Stimulated activated effector memory CD8-positive, alpha-beta T cell treated with anti-CD3 and anti-CD28 coated beads, Interleukin-12 subunit alpha, Interleukin-12 subunit beta, amount 100 ng/mL, for 72 hours (primary cell): ENCODE measurements at regions not wholly inside any gene's neighbourhood (a gene's known extent, or its start where the extent isn't known, plus 50 kb on each side); places are given as distances from the start of the nearest gene placed in this dataset.

Experiments used
- ATAC-seq: fragments of 150-1000 bp; cut with Tn5 transposase; 2 replicates; pipeline ENCODE4 v1.10.0; 2021
- DNase-seq, 2 donors: peaks; one replicate each; pipeline ENCODE4 v3.0.0; 2021 to 2022; ENCODE audit warnings: low spot score in 2 of 2
- H3K27ac Mint-ChIP-seq: one replicate; pipeline ENCODE4 v1.8.0; 2022; ENCODE audit warnings: mild to moderate bottlenecking, mixed read lengths
- H3K36me3 Mint-ChIP-seq: one replicate; pipeline ENCODE4 v1.8.0; 2022; ENCODE audit warnings: mild to moderate bottlenecking, mixed read lengths
- H3K4me1 Mint-ChIP-seq: one replicate; pipeline ENCODE4 v1.8.0; 2022; ENCODE audit warnings: mixed read lengths
- H3K4me3 Mint-ChIP-seq: one replicate; pipeline ENCODE4 v1.8.0; 2022; ENCODE audit warnings: mild to moderate bottlenecking, mixed read lengths
- H3K9me3 Mint-ChIP-seq: one replicate; pipeline ENCODE4 v1.8.0; 2022; ENCODE audit warnings: mixed read lengths

GRCh38 chr3:148335612-148336011 lies 362.1 kb upstream of the AGTR1 start:
- H3K4me1 Mint-ChIP-seq: no peaks in the 10 kb centered on the region
- no peak overlapping the region for H3K27ac Mint-ChIP-seq
- ATAC-seq (no peak), DNase-seq (no peak)
- no peak overlapping the region for H3K4me3 Mint-ChIP-seq
- H3K9me3 Mint-ChIP-seq: peaks cover 13% of the 10 kb centered on the region
- H3K36me3 Mint-ChIP-seq: no peaks in the 10 kb centered on the region

- ATAC-seq: no peak
- DNase-seq: no peak
- H3K27ac Mint-ChIP-seq: no peak overlapping the region
Measured at GRCh38 chr3:148343416-148343815, 354.3 kb upstream of the AGTR1 start.

GRCh38 chr3:148344521-148344920 lies 353.2 kb upstream of the AGTR1 start:
- Mint-ChIP-seq H3K4me1 (no peaks in the 10 kb centered on the region), H3K4me3 (no peak overlapping the region), H3K9me3 (peaks cover 14% of the 10 kb centered on the region), H3K27ac (no peak overlapping the region), H3K36me3 (no peaks in the 10 kb centered on the region)
- DNase-seq: no peak
- no peak for ATAC-seq

More at GRCh38 chr3:148343416-148343815, 354.3 kb upstream of the AGTR1 start:
- no peaks in the 10 kb centered on the region for H3K4me1 Mint-ChIP-seq
- no peak overlapping the region for H3K4me3 Mint-ChIP-seq
- H3K9me3 Mint-ChIP-seq: peaks cover 14% of the 10 kb centered on the region
- no peaks in the 10 kb centered on the region for H3K36me3 Mint-ChIP-seq

- Mint-ChIP-seq H3K4me1 (no peaks in the 10 kb centered on the region), H3K9me3 (peaks cover 22% of the 10 kb centered on the region), H3K4me3 (no peak overlapping the region), H3K36me3 (no peaks in the 10 kb centered on the region), H3K27ac (no peak overlapping the region)
- DNase-seq (no peak), ATAC-seq (no peak)
Measured at GRCh38 chr3:148360051-148360450, 337.7 kb upstream of the AGTR1 start.

GRCh38 chr3:148366743-148367410 lies 330.8 kb upstream of the AGTR1 start:
- H3K9me3 Mint-ChIP-seq: peaks cover 16% of the 10 kb centered on the region
- DNase-seq: no peak
- ATAC-seq: no peak
- no peaks in the 10 kb centered on the region for H3K36me3 Mint-ChIP-seq
- H3K4me1 Mint-ChIP-seq: no peaks in the 10 kb centered on the region
- H3K27ac Mint-ChIP-seq: no peak overlapping the region
- no peak overlapping the region for H3K4me3 Mint-ChIP-seq

GRCh38 chr3:148367756-148368155 lies 329.9 kb upstream of the AGTR1 start:
- H3K4me1 Mint-ChIP-seq: no peaks in the 10 kb centered on the region
- H3K4me3 Mint-ChIP-seq: no peak overlapping the region
- peaks cover 16% of the 10 kb centered on the region for H3K9me3 Mint-ChIP-seq
- H3K36me3 Mint-ChIP-seq: no peaks in the 10 kb centered on the region
- DNase-seq: no peak
- no peak overlapping the region for H3K27ac Mint-ChIP-seq
- no peak for ATAC-seq

GRCh38 chr3:148369381-148369780 lies 328.3 kb upstream of the AGTR1 start:
- peaks cover 8% of the 10 kb centered on the region for H3K9me3 Mint-ChIP-seq
- H3K4me3 Mint-ChIP-seq: no peak overlapping the region
- no peaks in the 10 kb centered on the region for H3K36me3 Mint-ChIP-seq
- no peaks in the 10 kb centered on the region for H3K4me1 Mint-ChIP-seq
- no peak for DNase-seq
- H3K27ac Mint-ChIP-seq: no peak overlapping the region
- no peak for ATAC-seq

GRCh38 chr3:148372206-148372875 lies 325.4 kb upstream of the AGTR1 start:
- Mint-ChIP-seq H3K27ac (no peak overlapping the region), H3K36me3 (no peaks in the 10 kb centered on the region), H3K4me3 (no peak overlapping the region), H3K9me3 (peaks cover 3% of the 10 kb centered on the region), H3K4me1 (no peaks in the 10 kb centered on the region)
- ATAC-seq (no peak), DNase-seq (no peak)

- Mint-ChIP-seq H3K4me3 (no peak overlapping the region), H3K36me3 (no peaks in the 10 kb centered on the region), H3K4me1 (no peaks in the 10 kb centered on the region), H3K9me3 (peaks cover 3% of the 10 kb centered on the region), H3K27ac (no peak overlapping the region)
- DNase-seq (no peak), ATAC-seq (no peak)
Measured at GRCh38 chr3:148373961-148374360, 323.7 kb upstream of the AGTR1 start.

GRCh38 chr3:148379763-148380382 lies 317.8 kb upstream of the AGTR1 start:
- no peak overlapping the region for H3K4me3 Mint-ChIP-seq
- no peak for ATAC-seq
- H3K27ac Mint-ChIP-seq: no peak overlapping the region
- peaks cover 6% of the 10 kb centered on the region for H3K9me3 Mint-ChIP-seq
- H3K36me3 Mint-ChIP-seq: no peaks in the 10 kb centered on the region
- no peaks in the 10 kb centered on the region for H3K4me1 Mint-ChIP-seq
- no peak for DNase-seq

GRCh38 chr3:148381051-148381450 lies 316.7 kb upstream of the AGTR1 start:
- no peak for ATAC-seq
- no peak overlapping the region for H3K4me3 Mint-ChIP-seq
- no peak for DNase-seq
- no peaks in the 10 kb centered on the region for H3K4me1 Mint-ChIP-seq
- H3K36me3 Mint-ChIP-seq: no peaks in the 10 kb centered on the region
- no peak overlapping the region for H3K27ac Mint-ChIP-seq
- peaks cover 3% of the 10 kb centered on the region for H3K9me3 Mint-ChIP-seq

GRCh38 chr3:148389916-148390315 lies 307.8 kb upstream of the AGTR1 start:
- no peaks in the 10 kb centered on the region for H3K36me3 Mint-ChIP-seq
- DNase-seq (no peak), ATAC-seq (no peak)
- H3K4me3 Mint-ChIP-seq: no peak overlapping the region
- H3K4me1 Mint-ChIP-seq: no peaks in the 10 kb centered on the region
- peaks cover 13% of the 10 kb centered on the region for H3K9me3 Mint-ChIP-seq
- no peak overlapping the region for H3K27ac Mint-ChIP-seq

- Mint-ChIP-seq H3K36me3 (no peaks in the 10 kb centered on the region), H3K4me1 (no peaks in the 10 kb centered on the region), H3K27ac (no peak overlapping the region), H3K9me3 (peaks cover 16% of the 10 kb centered on the region), H3K4me3 (no peak overlapping the region)
- DNase-seq (no peak), ATAC-seq (no peak)
Measured at GRCh38 chr3:148395821-148396220, 301.9 kb upstream of the AGTR1 start.

GRCh38 chr3:148400754-148401153 lies 296.9 kb upstream of the AGTR1 start:
- ATAC-seq (no peak), DNase-seq (no peak)
- peaks cover 14% of the 10 kb centered on the region for H3K9me3 Mint-ChIP-seq
- no peaks in the 10 kb centered on the region for H3K36me3 Mint-ChIP-seq
- no peak overlapping the region for H3K4me3 Mint-ChIP-seq
- H3K27ac Mint-ChIP-seq: no peak overlapping the region
- no peaks in the 10 kb centered on the region for H3K4me1 Mint-ChIP-seq

GRCh38 chr3:148408667-148409066 lies 289.0 kb upstream of the AGTR1 start:
- ATAC-seq (no peak), DNase-seq (no peak)
- Mint-ChIP-seq H3K4me3 (no peak overlapping the region), H3K36me3 (no peaks in the 10 kb centered on the region), H3K9me3 (peaks cover 12% of the 10 kb centered on the region), H3K4me1 (no peaks in the 10 kb centered on the region), H3K27ac (no peak overlapping the region)

- H3K36me3 Mint-ChIP-seq: no peaks in the 10 kb centered on the region
- DNase-seq: no peak
- H3K4me3 Mint-ChIP-seq: no peak overlapping the region
- no peak for ATAC-seq
- no peak overlapping the region for H3K27ac Mint-ChIP-seq
- H3K9me3 Mint-ChIP-seq: peaks cover 11% of the 10 kb centered on the region
- no peaks in the 10 kb centered on the region for H3K4me1 Mint-ChIP-seq
Measured at GRCh38 chr3:148420242-148420641, 277.5 kb upstream of the AGTR1 start.
